Activated effector memory CD4-positive, alpha-beta T cell treated with anti-CD3 and anti-CD28 coated beads, Interleukin-2, amount 50 U/mL, for 16 hours (primary cell): ENCODE measurements at regions not wholly inside any gene's neighbourhood (a gene's known extent, or its start where the extent isn't known, plus 50 kb on each side); places are given as distances from the start of the nearest gene placed in this dataset.
"Not testable (repeated sequence)": the region's sequence is repeated elsewhere in the genome, so short reads cannot be mapped to it uniquely, and the experiment has no call there.

ENCODE experiments used
- DNase-seq: peaks from one replicate; pipeline ENCODE4 v3.0.0-alpha.2; 2020

GRCh38 chr6:85068221-85068620 lies 303.8 kb upstream of the TBX18 start:
- DNase-seq: no peak

- no peak for DNase-seq
Observed at GRCh38 chr6:85066266-85066665, 301.9 kb upstream of the TBX18 start.

GRCh38 chr6:85065831-85066230 lies 301.4 kb upstream of the TBX18 start:
- DNase-seq: no peak

- DNase-seq: no peak
Observed at GRCh38 chr6:85063611-85064010, 299.2 kb upstream of the TBX18 start.

GRCh38 chr6:85062884-85063283 lies 298.5 kb upstream of the TBX18 start:
- DNase-seq: no peak

GRCh38 chr6:85058806-85059205 lies 294.4 kb upstream of the TBX18 start:
- DNase-seq: no peak

- no peak for DNase-seq
Observed at GRCh38 chr6:85050149-85050548, 285.8 kb upstream of the TBX18 start.

GRCh38 chr6:85049282-85049681 lies 284.9 kb upstream of the TBX18 start:
- no peak for DNase-seq

GRCh38 chr6:85047818-85048217 lies 283.4 kb upstream of the TBX18 start:
- DNase-seq: no peak

GRCh38 chr6:85045767-85046166 lies 281.4 kb upstream of the TBX18 start:
- DNase-seq: not testable (repeated sequence)

GRCh38 chr6:85044361-85044760 lies 280.0 kb upstream of the TBX18 start:
- DNase-seq: no peak

GRCh38 chr6:85041376-85041775 lies 277.0 kb upstream of the TBX18 start:
- no peak for DNase-seq

GRCh38 chr6:85037221-85037620 lies 272.8 kb upstream of the TBX18 start:
- DNase-seq: no peak

- DNase-seq: no peak
Observed at GRCh38 chr6:85035766-85036165, 271.4 kb upstream of the TBX18 start.

GRCh38 chr6:85033547-85033946 lies 269.1 kb upstream of the TBX18 start:
- no peak for DNase-seq

GRCh38 chr6:85026021-85026420 lies 261.6 kb upstream of the TBX18 start:
- DNase-seq: no peak

- DNase-seq: no peak
Observed at GRCh38 chr6:85023721-85024120, 259.3 kb upstream of the TBX18 start.

- no peak for DNase-seq
Observed at GRCh38 chr6:85017352-85017751, 253.0 kb upstream of the TBX18 start.

- no peak for DNase-seq
Observed at GRCh38 chr6:85016726-85017125, 252.3 kb upstream of the TBX18 start.

- no peak for DNase-seq
Observed at GRCh38 chr6:85015396-85015990, 251.1 kb upstream of the TBX18 start.

GRCh38 chr6:85010865-85011264 lies 246.5 kb upstream of the TBX18 start:
- no peak for DNase-seq

- DNase-seq: no peak
Observed at GRCh38 chr6:85008296-85009009, 244.1 kb upstream of the TBX18 start.

GRCh38 chr6:85006362-85006761 lies 242.0 kb upstream of the TBX18 start:
- DNase-seq: no peak

- DNase-seq: no peak
Observed at GRCh38 chr6:85005494-85005893, 241.1 kb upstream of the TBX18 start.
